ENCODE measurements at regions not wholly inside any gene's neighbourhood (a gene's known extent, or its start where the extent isn't known, plus 50 kb on each side); places are given as distances from the start of the nearest gene placed in this dataset.

DNA sequence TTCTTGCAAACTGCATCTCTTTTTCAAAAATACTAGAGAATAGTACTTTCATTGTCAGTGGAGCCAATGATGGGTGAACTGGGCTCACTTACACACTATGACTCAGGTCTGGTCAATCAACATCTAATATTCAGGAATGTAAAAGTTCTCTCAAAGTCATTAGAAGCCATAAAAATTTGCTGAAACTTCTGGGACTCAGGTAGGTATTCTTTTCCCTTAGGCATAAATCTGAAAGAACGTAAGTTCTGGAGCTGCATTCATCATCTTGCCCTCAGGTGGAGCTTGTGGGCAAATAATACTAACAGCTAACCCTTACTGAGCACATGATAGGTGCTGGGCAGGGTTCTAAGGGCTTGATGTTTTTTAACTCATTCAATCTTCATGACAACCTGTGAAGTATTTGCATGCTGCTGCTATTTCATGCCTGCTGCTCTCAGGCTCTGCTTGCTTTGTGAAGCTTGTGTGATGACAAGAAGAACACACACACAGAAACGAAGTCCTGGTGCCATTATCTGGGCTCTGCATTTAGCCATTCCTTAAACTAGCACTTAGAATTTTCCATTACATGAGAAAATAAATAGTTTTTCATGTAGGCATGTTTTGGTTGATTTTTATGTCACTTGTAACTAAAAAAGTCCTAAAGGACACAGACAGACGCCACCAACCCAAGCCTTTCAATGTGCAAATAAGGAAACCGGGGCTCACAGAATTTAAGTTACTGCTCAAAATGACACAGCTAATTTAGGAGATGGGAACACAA lies 394.2 kb upstream of the LYPLAL1 start:
- TF ChIP-seq CTCF (IDR thresholded peaks at IDR 0.05): no peak
- TF ChIP-seq POLR2AphosphoS5 (IDR thresholded peaks at IDR 0.05): no peak
- no peak for TF ChIP-seq POLR2A (IDR thresholded peaks at IDR 0.05)
